K562 (cell line): ENCODE measurements at regions not wholly inside any gene's neighbourhood (a gene's known extent, or its start where the extent isn't known, plus 50 kb on each side); places are given as distances from the start of the nearest gene placed in this dataset.

Experiments used
- ARID4B ChIP-seq: sonication (generic); formaldehyde crosslinking; IDR thresholded peaks from 2 replicates; pipeline ENCODE4 v1.8.0; 2022; ENCODE audit warnings: mild to moderate bottlenecking, missing genetic modification reagents
- EP400 ChIP-seq: fragments of 450-650 bp; IDR thresholded peaks from 2 replicates; pipeline ENCODE4 v1.6.1; 2017; ENCODE audit warnings: antibody characterized with exemption, mild to moderate bottlenecking, moderate library complexity
- GATA2 ChIP-seq: sonication (generic); formaldehyde crosslinking; IDR thresholded peaks from 2 replicates; pipeline ENCODE4 v1.4.0; 2020; ENCODE audit warnings: mild to moderate bottlenecking, missing genetic modification reagents
- MBD2 ChIP-seq: sonication (generic); IDR thresholded peaks from 2 replicates; pipeline ENCODE4 v1.6.1; 2016; ENCODE audit warnings: low read depth, borderline replicate concordance
- PML ChIP-seq: IDR thresholded peaks from 2 replicates; pipeline ENCODE4 v1.6.1; 2012; ENCODE audit warnings: low read length, inconsistent platforms
- SOX6 ChIP-seq: fragments of 450-650 bp; IDR thresholded peaks from 2 replicates; pipeline ENCODE4 v1.6.1; 2014; ENCODE audit warnings: mild to moderate bottlenecking
- YY1 ChIP-seq, 3 experiments: IDR thresholded peaks; 2 replicates each; pipeline ENCODE4 v1.6.1; 2011; ENCODE audit warnings: low read length in 2 of 3, mild to moderate bottlenecking in 2 of 3, moderate library complexity in 2 of 3, borderline replicate concordance in 1 of 3, control low read depth in 1 of 3, low read depth in 1 of 3; ENCODE audit not compliant: insufficient read depth in 3 of 3, insufficient replicate concordance in 2 of 3, control insufficient read depth in 1 of 3, insufficient read length in 1 of 3; ENCODE audit errors: extremely low read depth in 1 of 3
- ZBTB5 ChIP-seq: fragments of 450-650 bp; IDR thresholded peaks from 2 replicates; pipeline ENCODE4 v1.6.1; 2017; ENCODE audit warnings: antibody characterized with exemption
- ZNF253 ChIP-seq: fragments of 250-450 bp; sonication (Bioruptor Pico); conservative IDR thresholded peaks from 2 replicates; pipeline ENCODE4 v1.6.1; 2021; ENCODE audit warnings: mild to moderate bottlenecking
- ZNF518B ChIP-seq: fragments of 250-450 bp; sonication (Bioruptor Pico); IDR thresholded peaks from 2 replicates; pipeline ENCODE4 v1.5.0; 2021; ENCODE audit warnings: mild to moderate bottlenecking, moderate library complexity
- TF ChIP-seq, protein P1 (sequence below): fragments of 450-650 bp; IDR thresholded peaks from 2 replicates; pipeline ENCODE4 v1.6.1; 2016; ENCODE audit warnings: antibody characterized with exemption

- TF ChIP-seq ZNF518B (CRISPR knock-in tag) = no peak
- TF ChIP-seq EP400 = no peak
- TF ChIP-seq GATA2 (CRISPR knock-in tag) = no peak
- TF ChIP-seq PML = no peak
- no peak for TF ChIP-seq MBD2
- no peak for TF ChIP-seq SOX6
- TF ChIP-seq YY1 (IDR thresholded peaks at IDR 0.05; ENCODE audit: borderline replicate concordance in 1 of 3, control insufficient read depth in 1 of 3, extremely low read depth in 1 of 3, insufficient read depth in 3 of 3, insufficient read length in 1 of 3, insufficient replicate concordance in 2 of 3, low read depth in 1 of 3, low read length in 2 of 3) = no peak
- TF ChIP-seq, protein P1, sequence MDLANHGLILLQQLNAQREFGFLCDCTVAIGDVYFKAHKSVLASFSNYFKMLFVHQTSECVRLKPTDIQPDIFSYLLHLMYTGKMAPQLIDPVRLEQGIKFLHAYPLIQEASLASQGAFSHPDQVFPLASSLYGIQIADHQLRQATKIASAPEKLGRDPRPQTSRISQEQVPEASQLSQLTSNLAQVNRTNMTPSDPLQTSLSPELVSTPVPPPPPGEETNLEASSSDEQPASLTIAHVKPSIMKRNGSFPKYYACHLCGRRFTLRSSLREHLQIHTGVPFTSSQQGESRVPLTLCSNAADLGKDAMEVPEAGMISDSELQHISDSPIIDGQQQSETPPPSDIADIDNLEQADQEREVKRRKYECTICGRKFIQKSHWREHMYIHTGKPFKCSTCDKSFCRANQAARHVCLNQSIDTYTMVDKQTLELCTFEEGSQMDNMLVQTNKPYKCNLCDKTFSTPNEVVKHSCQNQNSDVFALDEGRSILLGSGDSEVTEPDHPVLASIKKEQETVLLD = no peak
- TF ChIP-seq ARID4B (CRISPR knock-in tag) = no peak
- no peak for TF ChIP-seq ZBTB5
- no peak for TF ChIP-seq ZNF253 (CRISPR knock-in tag)
These were observed 239.9 kb downstream of the GASK1B start (continued) for GRCh38 chr4:157932936-157933335.
